Stimulated activated CD4-positive, alpha-beta T cell treated with anti-CD3 and anti-CD28 coated beads, Interleukin-2, amount 100 ng/mL, for 24 hours (primary cell): ENCODE measurements at regions not wholly inside any gene's neighbourhood (a gene's known extent, or its start where the extent isn't known, plus 50 kb on each side); places are given as distances from the start of the nearest gene placed in this dataset.
A peak's percentile ranks its signal among the peaks of the same experiment; 100 is the strongest.

Experiments used
- DNase-seq, 2 donors: peaks; one replicate each; pipeline ENCODE4 v3.0.0-alpha.2; 2020

DNA sequence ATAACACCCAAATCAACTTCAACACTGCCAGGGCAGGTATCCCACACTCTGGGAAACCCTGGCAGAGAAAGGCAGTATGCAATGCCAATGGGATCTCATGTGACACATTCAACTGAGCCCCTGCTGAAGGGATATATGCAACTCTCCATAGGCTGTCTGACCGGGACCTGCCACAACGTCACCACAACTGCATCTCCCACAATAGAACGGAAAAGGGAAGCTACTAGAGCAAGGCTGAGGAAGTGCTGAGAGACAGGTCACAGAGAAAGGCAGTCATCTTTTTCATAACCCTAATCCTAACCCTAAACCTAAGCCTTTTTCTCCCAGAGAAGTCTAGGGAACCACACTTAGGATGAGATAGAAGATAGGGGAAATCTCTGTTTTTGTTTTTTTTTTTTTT, 345.9 kb upstream of the CD180 start:
- no peak for DNase-seq

DNA sequence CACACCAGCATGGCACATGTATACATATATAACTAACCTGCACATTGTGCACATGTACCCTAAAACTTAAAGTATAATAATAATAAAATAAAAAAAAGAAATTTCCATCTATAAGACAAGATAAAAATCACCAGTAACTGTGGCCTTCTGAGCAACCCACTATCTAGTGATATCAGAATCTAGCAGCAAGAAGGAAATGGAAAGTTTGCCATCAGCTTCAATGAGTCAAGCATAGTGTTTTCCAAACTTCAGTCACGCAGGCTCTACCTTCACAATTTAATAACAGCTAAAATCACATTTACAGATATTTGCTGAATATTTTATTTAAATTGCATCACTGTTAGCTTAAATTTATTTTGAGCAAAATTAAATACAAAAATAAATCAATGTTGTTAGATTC, 345.3 kb upstream of the CD180 start:
- DNase-seq, result no peak

DNA sequence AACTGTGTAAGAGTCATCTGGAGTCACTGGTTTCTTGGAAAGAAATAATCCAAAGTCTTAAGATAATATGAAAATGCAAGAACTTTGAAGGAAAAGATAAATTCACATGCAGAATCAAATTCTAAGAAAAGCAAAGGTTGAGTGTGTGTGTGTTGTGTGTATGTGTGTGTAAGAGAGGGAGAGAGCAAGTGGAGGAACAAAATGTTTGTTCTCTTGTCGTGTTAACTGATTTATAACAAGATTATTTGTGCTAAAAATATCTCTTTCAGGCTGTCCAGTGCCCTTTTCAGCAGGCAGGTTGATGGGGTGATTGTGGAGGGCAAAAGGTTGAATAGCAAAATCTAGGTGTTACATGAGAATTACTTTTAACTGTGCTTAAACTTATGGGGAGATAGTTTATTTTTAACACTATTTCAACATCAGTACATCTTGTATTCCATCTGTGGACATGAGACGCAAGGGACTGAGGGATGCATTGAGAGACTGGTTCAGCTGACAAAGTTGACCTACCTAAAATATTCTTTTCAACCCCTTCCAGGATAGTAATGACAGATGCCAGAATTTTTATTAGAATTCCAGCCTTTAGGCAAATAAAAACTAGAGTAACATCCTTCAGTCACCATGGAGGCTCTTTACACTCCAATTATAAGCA, 342.4 kb upstream of the CD180 start:
- no peak for DNase-seq

DNA sequence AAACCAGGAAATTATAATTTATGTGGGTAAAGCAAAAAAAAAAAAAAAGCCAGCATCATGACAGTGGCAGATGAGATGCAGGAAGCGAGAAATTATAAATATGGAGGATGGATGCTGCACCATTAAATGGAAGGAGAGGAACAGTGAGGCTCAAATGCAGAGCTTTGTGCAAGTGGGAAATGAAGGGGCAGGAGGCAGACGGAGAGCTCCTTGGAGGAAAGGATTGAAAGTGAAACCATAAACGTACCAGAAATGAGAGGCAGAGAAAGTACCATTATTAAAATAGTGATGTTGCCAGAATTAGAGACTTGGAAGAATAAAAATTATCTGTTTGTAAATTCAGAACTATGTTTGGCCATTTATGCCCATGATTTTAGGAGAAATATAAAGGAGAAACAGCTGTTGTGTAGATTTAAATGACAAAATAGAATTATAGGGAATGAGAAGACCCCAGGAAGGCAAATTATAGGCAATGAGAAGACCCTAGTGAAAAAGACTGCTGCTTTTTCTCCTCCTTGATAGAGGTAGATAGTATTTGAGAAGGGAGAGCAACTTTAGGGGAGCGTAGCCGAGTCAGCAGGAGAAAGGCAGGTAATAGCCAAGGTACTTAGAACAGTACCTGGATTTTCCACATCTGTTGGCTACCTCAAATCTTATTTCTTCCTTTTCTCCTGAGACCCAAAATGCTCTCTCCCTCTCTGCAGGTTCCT, 341.0 kb upstream of the CD180 start:
- DNase-seq, result no peak

DNA sequence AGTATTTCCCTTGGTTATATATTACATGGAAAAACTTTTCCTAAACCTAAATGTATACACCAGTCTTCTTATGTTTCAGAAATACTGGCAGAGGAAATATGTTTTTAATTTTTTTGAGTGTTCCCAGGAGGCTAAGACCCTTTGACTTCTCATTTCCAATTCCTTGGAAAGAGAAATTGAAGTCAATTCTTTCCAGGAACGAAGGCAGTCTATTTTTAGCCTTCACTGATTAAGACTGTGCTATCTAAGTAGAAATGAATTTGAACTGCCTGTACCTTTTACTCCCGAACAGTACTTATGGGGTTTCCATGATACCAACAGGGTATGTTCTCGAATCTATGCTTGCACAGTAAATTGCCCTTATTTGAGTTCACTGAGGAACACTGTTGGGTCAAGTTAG, 340.3 kb upstream of the CD180 start:
- no peak for DNase-seq

DNA sequence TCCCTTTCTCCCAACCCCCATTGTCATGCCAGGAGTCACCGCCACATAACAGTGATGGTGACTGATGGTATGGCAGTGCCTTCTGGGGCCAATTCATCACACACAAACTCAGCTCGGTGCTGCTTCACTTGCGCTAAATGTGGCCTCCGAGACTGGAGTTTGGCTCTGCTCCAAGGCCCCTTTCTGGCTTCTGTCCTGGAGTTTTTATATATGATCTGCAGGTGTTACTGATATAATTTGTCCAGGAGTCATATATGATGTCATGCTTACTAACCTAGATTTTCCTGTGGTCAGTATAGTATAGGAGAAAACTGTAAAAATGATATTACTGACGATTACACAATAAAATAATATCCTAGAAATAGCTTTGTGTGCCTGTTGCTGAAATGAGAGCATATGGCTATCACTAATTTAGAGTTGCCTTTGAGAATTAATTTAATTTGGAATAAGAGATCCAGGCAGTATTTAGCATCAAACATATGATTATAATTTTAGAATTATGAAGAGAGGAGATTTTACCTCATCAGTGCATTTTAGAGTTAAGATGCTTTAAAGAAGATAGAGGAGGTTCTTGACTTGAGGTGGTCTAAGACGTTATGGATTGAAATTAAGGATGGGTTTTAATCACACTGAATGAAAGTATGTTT, 334.1 kb upstream of the CD180 start:
- DNase-seq, result no peak

DNA sequence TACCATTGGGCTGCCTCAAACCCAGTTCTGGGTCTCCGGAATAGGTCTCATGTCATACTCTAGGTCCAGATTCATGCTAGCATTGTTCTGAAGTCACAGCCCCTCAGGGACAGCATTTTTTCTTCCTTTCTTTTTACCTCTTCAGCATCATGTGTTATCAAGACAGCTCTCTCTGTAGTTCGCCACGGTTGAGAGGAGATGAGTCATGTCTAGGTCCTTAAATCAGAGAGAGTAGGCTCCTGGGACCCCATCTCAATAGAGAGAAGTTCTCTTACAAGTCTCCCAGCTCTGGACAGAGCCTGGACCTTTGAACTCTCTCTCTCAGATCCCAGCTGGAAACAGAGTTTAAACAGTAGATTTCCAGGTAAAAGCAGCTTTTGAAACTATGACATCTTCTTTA, 332.4 kb upstream of the CD180 start:
- DNase-seq, result no peak

DNA sequence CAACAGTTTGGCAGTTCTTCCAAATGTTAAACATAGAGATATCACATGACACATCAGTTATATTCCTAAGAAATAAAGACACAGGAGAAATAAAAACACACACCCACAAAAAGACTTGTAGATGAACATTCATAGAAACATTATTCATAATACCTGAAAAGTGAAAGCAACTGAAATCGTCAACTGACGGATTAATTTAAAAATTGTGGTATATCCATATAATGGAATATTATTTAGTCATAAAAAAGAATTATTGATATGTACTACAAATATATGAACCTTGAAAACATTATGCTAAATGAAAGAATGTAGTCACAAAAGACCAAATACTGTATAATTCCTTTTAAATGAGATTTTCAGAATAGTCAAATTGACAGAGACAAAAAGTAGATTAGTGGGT, 330.2 kb upstream of the CD180 start:
- DNase-seq, result no peak

DNA sequence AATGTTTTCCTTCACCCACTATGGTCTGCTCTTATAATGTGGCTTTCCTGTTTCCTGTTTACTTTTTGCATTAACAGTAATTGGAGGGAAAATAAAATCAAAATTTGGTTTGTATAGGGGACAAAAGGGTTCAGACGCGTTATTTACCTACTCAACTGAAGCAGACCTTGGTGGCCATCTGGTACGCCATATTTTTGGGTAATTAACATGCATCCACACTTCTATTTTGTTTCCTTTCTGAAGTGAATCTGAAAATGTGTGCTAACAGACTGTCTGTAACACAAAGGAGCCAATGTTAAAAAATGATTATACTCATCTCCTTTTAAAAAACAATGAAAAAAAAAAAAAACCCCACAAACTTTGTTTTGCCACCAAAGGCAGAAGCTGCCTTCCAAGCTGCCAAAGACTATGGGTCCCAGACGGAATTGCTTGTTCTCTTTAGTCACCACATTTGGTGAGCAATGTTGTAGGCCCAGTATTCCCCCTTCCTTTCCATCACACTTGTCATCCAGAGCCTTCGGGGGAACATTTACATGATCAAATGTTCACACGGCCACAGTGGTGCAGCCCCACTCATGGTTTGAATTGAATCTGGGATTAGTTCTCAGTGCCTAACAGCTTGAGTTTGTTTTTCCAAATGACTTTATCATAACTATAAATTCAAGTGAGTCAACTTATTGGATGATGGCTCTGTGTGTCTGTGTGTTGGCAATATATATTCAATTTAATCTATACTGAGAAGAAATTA, 323.7 kb upstream of the CD180 start:
- no peak for DNase-seq

DNA sequence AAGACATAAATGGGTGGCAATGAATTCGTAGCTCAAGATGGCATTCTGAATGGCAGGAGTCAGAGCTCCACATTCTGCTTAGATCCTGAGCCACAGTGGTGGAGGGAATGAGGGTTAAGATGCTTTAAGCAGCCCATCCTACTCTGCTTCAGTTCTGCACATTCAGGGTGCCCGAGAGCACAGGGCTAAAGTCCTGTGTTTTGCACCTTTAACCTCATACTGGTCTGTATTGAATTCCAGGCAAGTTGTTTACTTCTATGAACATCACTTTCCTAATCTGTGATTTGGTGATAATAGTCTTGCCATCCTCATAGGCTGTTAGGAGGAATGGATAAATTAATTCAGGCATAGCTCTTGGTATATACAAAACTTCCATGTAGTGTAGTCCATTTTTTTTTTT, 321.6 kb upstream of the CD180 start:
- no peak for DNase-seq

DNA sequence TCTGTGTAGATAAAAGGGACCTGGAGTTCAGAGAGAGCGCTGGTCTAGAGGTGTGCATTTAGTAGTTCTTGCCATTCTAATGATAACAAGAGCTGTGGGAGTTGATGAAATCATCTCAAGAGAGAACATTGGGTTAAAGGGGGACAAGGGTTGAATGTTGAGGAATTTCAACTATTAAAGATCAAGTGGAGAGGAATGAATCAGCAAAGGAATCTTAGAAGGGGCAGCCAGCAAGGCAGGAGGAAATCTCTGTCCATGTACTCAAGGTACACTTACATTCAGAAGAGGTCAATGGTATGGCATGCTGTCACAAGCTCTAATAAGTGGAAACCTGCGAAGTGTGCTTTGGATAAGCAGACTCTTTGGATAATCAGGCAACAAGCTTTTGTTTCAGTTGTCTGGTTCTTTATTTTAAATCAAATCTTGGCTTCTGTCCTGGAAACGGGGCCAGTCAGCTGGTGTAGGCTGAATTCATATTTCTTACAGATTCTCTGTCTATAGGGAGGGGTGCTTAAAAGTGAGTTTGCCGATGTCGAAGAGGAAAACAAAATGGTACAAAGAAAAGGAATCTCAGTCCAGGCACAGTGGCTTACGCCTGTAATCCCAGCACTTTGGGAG, 320.5 kb upstream of the CD180 start:
- DNase-seq, result no peak

DNA sequence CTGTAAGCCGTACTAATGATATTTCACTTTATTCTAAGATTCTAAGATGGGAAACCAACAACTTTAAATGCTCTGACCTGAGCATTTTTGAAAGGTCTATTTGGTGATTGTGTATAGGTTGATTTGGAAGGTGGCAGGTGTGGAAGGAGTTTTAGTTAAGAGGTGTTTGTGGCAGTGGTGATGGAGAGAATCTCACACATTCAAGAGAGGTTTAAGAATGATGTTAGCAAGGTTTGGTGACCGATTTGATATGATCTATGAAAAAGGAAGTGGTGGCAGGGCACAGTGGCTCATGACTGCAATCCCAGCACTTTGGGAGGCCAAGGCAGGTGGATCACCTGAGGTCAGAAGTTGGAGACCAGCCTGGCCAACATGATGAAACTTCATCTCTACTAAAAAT, 319.2 kb upstream of the CD180 start:
- no peak for DNase-seq

DNA sequence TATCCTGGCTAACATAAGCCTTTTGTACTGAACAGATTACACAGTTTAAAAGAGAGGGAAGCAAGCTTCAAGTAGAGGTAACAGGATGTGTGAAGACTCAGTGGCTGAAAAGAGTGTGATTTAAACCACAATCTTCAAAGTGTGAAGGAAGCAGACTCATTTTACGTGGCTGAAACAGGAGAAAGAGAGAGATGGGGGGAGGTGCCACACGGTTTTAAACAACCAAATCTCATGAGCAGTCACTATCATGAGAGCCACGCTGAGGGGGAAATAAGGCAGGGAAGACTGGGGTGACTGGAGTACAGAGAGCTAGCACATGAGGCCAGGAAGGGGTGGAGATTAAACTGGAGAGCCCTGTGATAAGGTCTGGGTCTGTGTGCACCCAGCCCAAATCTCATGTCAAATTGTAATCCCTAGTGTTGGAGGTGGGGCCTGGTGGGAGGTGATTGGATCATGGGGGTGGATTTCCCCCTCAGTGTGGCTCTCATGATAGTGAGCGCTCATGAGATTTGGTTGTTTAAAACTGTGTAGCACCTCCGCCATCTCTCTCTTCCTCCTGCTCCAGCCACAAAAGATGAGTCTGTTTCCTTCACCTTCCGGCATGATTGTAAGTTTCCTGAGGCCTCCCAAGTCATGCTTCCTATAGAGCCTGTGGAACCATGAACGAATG, 318.6 kb upstream of the CD180 start:
- DNase-seq, result peak in 1 of 2 donors; percentile 32

DNA sequence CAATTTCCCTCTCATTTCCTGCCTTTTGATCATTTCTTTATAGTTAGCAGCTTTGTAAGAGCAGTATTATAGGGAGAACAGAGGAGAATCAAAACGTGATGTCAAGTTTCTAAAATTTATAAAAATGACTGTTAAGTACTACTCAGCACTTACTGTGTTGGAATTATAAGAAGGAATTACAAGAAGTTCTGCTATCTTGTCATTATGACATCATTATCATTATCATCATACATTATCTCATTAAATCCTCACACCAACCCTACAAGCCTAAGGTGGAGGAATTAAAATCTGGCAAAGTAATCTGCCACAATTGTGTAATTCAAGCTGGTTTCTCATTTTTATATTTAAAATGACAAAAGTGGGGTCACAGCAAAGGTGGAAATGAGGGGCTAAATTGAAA, 316.2 kb upstream of the CD180 start:
- DNase-seq, result no peak

DNA sequence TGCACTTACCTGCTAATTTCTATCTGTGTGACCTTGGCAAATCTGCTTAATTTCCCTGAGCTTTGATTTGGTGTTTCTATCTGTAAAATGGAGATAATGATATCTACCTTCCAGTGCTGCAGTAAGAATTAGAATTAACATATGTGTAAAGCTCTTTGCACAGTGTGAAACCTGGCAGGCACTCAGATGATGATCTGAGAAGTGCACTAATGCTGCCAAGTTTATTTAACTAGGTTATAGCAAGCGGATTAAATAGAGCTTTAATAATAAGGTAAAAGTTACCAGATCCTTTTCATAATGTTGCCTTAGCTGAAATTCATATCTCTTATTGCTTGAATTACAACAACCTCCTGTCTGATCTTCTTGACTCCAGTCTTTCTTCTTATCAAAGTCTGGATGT, 315.3 kb upstream of the CD180 start:
- no peak for DNase-seq

DNA sequence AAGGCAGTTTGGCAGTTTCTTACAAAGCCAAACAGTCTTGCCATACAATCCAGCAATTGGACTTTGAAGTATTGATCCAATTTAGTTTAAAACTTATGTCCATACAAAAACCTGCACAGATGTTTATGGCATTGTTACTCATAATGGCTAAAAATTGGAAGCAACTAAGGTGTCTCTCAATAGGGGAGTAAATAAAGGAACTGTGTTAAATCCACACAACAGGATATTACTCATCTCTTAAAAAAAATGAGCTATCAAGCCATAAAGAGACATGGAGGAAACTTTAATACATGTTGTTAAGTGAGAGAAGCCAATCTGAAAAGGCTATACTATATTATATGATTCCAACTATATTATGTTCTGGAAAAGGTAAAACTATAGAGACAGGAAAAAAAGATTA, 313.6 kb upstream of the CD180 start:
- no peak for DNase-seq

DNA sequence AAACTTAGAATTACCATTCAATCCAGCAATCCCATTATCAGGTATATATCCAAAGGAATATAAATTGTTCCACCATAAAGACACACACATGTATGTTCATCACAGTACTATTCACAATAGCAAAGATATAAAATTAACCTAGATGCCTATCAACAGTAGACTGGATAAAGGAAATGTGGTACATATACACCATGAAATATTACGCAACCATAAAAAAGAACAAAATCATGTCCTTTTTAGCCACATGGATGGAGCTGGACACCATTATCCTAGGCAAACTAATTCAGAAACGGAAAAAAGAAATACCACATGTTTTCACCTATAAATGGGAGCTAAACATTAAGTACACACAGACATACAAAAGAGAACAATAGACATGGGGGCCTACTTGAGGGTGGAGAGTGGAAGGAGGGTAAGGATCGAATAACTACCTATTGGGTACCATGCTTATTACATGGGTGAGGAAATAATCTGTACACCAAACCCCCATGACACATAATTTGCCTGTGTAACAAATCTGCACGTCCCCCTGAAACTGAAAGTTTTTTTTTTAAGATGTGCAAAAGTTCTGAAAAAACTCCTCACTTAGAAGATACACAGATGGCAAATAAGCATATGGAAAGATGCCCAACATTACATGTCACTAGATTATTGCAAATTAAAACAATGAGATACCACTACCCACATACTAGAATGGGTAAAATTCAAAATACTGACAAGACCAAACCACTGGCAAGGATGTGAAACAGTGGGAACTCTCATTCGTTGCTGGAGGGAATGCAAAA, 313.0 kb upstream of the CD180 start:
- DNase-seq, result no peak

DNA sequence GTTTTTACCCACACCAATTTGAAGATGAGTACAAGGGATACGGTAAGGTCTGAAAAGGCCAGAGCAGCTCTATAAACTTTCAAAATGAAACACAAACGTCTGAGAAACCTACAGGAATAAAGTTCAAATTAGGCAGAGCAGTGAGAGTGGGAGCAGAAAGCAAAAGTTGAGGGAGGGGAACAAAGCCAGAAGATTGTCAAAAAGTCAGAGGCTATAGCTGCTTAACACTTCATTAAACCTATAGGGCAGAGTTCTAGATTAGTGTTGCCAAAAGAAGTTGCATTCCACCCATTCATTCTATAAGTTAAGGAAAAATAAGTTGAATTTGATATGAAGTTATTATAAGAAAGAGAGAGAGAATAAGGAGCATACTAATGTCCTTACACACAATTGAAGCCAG, 309.6 kb upstream of the CD180 start:
- DNase-seq, result no peak

DNA sequence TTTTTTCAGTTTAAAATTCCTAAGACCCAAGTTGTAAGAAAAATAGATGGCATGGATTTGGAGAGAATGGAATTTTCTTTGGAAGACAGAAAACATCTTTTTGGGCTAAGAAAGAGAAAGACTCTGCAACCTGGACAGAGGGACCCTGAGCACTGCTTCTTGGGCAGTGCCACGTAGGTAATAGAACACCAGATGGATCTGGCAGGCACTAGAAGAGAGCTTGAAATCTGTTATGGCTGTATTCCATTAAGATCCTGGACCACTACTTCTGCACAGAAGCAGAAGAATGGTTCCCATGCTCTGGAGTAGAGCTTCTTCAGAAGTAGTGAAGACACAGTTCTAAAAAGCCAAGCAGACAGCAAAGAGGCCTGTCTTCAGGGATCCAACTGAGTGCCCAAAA, 306.4 kb upstream of the CD180 start:
- no peak for DNase-seq

DNA sequence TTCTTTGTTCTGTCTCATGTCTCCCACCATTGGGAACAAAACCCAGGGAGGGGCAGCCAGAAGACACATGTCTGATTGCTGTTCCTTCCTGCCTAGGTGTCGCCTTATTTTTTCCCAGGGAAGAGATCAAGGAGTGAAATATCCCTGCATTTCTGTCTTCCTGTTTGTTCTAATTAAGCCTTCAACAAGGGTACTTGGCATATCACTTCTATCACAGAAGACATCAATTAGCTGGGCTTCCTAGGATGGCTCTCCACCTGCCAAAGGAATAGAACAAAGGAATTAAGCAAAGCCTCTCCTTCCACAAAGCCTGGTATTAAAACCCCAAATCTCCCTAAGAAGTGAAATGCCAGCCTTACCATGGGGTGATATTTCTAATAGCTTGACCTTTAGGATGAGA, 299.5 kb upstream of the CD180 start:
- DNase-seq, result no peak

DNA sequence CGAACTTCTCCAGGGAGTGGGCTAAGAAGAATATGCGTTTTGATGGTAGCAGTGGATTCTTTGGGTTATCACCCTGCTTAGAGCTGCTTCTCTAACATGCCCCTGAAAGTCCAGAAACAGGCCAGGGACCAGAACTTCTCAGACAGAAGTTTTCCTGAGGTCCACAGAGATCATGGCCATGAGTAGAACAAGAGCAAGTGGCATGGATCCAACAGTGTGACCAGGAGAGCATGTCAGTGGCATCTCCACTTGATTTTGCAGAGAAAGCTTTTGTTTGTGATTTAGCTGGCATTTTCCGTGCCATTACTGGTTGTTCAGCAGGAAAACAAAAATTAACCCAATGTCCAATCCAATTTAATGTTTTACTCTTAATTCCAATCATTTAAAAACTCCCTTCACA, 298.5 kb upstream of the CD180 start:
- no peak for DNase-seq
